ENCODE measurements at regions not wholly inside any gene's neighbourhood (a gene's known extent, or its start where the extent isn't known, plus 50 kb on each side); places are given as distances from the start of the nearest gene placed in this dataset.
"Not testable (repeated sequence)": the region's sequence is repeated elsewhere in the genome, so short reads cannot be mapped to it uniquely, and the experiment has no call there.

GRCh38 chr22:49345896-49346295 is 481.8 kb downstream of the BRD1 start:
- H3K9me3 Mint-ChIP-seq = no peaks in the 10 kb centered on the region
- no peaks in the 10 kb centered on the region for H3K36me3 Mint-ChIP-seq (ENCODE audit: low read depth)
- no peak overlapping the region for H3K27ac Mint-ChIP-seq (ENCODE audit: unreplicated experiment)
- no peaks in the 10 kb centered on the region for H3K27me3 Mint-ChIP-seq (ENCODE audit: low read depth)
- no peak overlapping the region for H3K4me3 Mint-ChIP-seq
- TF ChIP-seq CTCF (conservative IDR thresholded peaks at IDR 0.05) = no peak
- DNase-seq (ENCODE audit: low read depth, low spot score) = no peak
- H3K4me1 Mint-ChIP-seq = peaks cover 12% of the 10 kb centered on the region

GRCh38 chr22:49344656-49345055 is 483.0 kb downstream of the BRD1 start:
- no peaks in the 10 kb centered on the region for H3K36me3 Mint-ChIP-seq (ENCODE audit: low read depth)
- H3K9me3 Mint-ChIP-seq = no peaks in the 10 kb centered on the region
- no peaks in the 10 kb centered on the region for H3K27me3 Mint-ChIP-seq (ENCODE audit: low read depth)
- no peak for DNase-seq (ENCODE audit: low read depth, low spot score)
- peaks cover 12% of the 10 kb centered on the region for H3K4me1 Mint-ChIP-seq
- no peak for TF ChIP-seq CTCF (conservative IDR thresholded peaks at IDR 0.05)
- no peak overlapping the region for H3K27ac Mint-ChIP-seq (ENCODE audit: unreplicated experiment)
- no peak overlapping the region for H3K4me3 Mint-ChIP-seq

- Mint-ChIP-seq H3K4me3 (no peak overlapping the region), H3K36me3 (ENCODE audit: low read depth) (no peaks in the 10 kb centered on the region), H3K4me1 (peaks cover 12% of the 10 kb centered on the region), H3K9me3 (no peaks in the 10 kb centered on the region), H3K27me3 (ENCODE audit: low read depth) (no peaks in the 10 kb centered on the region), H3K27ac (ENCODE audit: unreplicated experiment) (no peak overlapping the region)
- TF ChIP-seq CTCF (conservative IDR thresholded peaks at IDR 0.05) = no peak
- DNase-seq (ENCODE audit: low read depth, low spot score) = no peak
Measured at GRCh38 chr22:49344161-49344560, 483.5 kb downstream of the BRD1 start.

GRCh38 chr22:49340406-49340805 is 487.3 kb downstream of the BRD1 start:
- Mint-ChIP-seq H3K36me3 (ENCODE audit: low read depth) (no peaks in the 10 kb centered on the region), H3K4me1 (peaks cover 21% of the 10 kb centered on the region), H3K27me3 (ENCODE audit: low read depth) (no peaks in the 10 kb centered on the region), H3K4me3 (no peak overlapping the region), H3K27ac (ENCODE audit: unreplicated experiment) (no peak overlapping the region), H3K9me3 (no peaks in the 10 kb centered on the region)
- no peak for DNase-seq (ENCODE audit: low read depth, low spot score)
- TF ChIP-seq CTCF (conservative IDR thresholded peaks at IDR 0.05) = no peak

GRCh38 chr22:49336483-49336882 is 491.2 kb downstream of the BRD1 start:
- H3K4me3 Mint-ChIP-seq; H3K27me3 Mint-ChIP-seq (ENCODE audit: low read depth); H3K36me3 Mint-ChIP-seq (ENCODE audit: low read depth); H3K9me3 Mint-ChIP-seq; DNase-seq (ENCODE audit: low read depth, low spot score); H3K27ac Mint-ChIP-seq (ENCODE audit: unreplicated experiment): not testable (repeated sequence)
- peaks cover 16% of the 10 kb centered on the region for H3K4me1 Mint-ChIP-seq

- Mint-ChIP-seq H3K27ac (ENCODE audit: unreplicated experiment) (peak overlapping the region; percentile 62), H3K9me3 (no peaks in the 10 kb centered on the region), H3K4me3 (no peak overlapping the region), H3K36me3 (ENCODE audit: low read depth) (no peaks in the 10 kb centered on the region), H3K27me3 (ENCODE audit: low read depth) (no peaks in the 10 kb centered on the region), H3K4me1 (peaks cover 16% of the 10 kb centered on the region)
- no peak for TF ChIP-seq CTCF (conservative IDR thresholded peaks at IDR 0.05)
- DNase-seq (ENCODE audit: low read depth, low spot score) = no peak
Measured at GRCh38 chr22:49334976-49335375, 492.7 kb downstream of the BRD1 start.

Measured in neural crest cell (in vitro differentiated cells).